ENCODE measurements at regions not wholly inside any gene's neighbourhood (a gene's known extent, or its start where the extent isn't known, plus 50 kb on each side); places are given as distances from the start of the nearest gene placed in this dataset.

DNA sequence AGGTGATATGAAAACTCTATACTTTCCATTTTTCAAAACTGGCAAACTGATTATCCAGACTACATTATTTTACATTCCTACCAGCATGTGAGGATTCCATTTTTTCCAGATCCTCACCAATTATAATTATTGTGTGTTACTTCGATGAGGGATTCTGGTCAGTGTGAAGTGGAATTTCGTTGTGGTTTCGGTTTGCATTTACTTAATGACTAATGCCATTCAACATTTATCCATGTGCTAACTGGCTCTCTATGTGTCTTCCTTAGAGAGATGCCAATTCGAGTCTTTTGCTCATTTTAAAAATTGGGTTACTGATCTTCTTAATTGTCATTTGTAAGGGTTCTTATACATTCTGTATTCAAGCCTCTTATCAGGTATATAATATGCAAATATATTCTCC is 1551.3 kb upstream of the MIR17HG start:
- TF ChIP-seq, protein P1, sequence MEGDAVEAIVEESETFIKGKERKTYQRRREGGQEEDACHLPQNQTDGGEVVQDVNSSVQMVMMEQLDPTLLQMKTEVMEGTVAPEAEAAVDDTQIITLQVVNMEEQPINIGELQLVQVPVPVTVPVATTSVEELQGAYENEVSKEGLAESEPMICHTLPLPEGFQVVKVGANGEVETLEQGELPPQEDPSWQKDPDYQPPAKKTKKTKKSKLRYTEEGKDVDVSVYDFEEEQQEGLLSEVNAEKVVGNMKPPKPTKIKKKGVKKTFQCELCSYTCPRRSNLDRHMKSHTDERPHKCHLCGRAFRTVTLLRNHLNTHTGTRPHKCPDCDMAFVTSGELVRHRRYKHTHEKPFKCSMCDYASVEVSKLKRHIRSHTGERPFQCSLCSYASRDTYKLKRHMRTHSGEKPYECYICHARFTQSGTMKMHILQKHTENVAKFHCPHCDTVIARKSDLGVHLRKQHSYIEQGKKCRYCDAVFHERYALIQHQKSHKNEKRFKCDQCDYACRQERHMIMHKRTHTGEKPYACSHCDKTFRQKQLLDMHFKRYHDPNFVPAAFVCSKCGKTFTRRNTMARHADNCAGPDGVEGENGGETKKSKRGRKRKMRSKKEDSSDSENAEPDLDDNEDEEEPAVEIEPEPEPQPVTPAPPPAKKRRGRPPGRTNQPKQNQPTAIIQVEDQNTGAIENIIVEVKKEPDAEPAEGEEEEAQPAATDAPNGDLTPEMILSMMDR (IDR thresholded peaks at IDR 0.05; ENCODE audit: low read depth, low read length): no peak
- no peak for TF ChIP-seq EZH2phosphoT487 (IDR thresholded peaks at IDR 0.05; ENCODE audit: low read depth)

Data from OCI-LY3 (cell line).